Astrocyte (in vitro differentiated cells and primary cell): ENCODE measurements at regions not wholly inside any gene's neighbourhood (a gene's known extent, or its start where the extent isn't known, plus 50 kb on each side); places are given as distances from the start of the nearest gene placed in this dataset.

ENCODE experiments used
- DNase-seq: peaks from one replicate; pipeline ENCODE4 v3.0.0-alpha.2; 2010; ENCODE audit warnings: low read depth
- FAIRE-seq: peaks from 2 replicates; lab custom pipeline; 2011; peaks lifted over from hg19 to GRCh38; lab: Jason Lieb, UNC
- H2AFZ ChIP-seq: 2 replicates; pipeline ENCODE4 v1.6.0; 2012; ENCODE audit warnings: low read depth, low read length, inconsistent platforms
- H3K27ac ChIP-seq: 2 replicates; pipeline ENCODE4 v1.5.1; 2011; ENCODE audit warnings: low read depth, low read length, inconsistent platforms
- H3K27me3 ChIP-seq: 2 replicates; pipeline ENCODE4 v1.6.0; 2011; ENCODE audit warnings: low read length, inconsistent platforms; ENCODE audit not compliant: insufficient read depth
- H3K36me3 ChIP-seq: 2 replicates; pipeline ENCODE4 v1.5.1; 2011; ENCODE audit warnings: low read length, inconsistent platforms; ENCODE audit not compliant: insufficient read depth
- H3K4me1 ChIP-seq: 2 replicates; pipeline ENCODE4 v1.5.1; 2011; ENCODE audit warnings: low read length, inconsistent platforms; ENCODE audit not compliant: insufficient read depth
- H3K4me2 ChIP-seq: 2 replicates; pipeline ENCODE4 v1.6.0; 2012; ENCODE audit warnings: low read length, inconsistent platforms
- H3K4me3 ChIP-seq: 2 replicates; pipeline ENCODE4 v1.5.1; 2011; ENCODE audit warnings: low read depth, mild to moderate bottlenecking, low read length, inconsistent platforms; ENCODE audit not compliant: insufficient read depth
- H3K79me2 ChIP-seq: 2 replicates; pipeline ENCODE4 v1.6.0; 2012; ENCODE audit warnings: mild to moderate bottlenecking, low read length, inconsistent platforms; ENCODE audit not compliant: insufficient read depth
- H3K9ac ChIP-seq: 2 replicates; pipeline ENCODE4 v1.6.0; 2012; ENCODE audit warnings: mild to moderate bottlenecking, low read length, inconsistent platforms
- H3K9me3 ChIP-seq: 2 replicates; pipeline ENCODE4 v1.5.1; 2012; ENCODE audit warnings: low read depth, mild to moderate bottlenecking, low read length, inconsistent platforms; ENCODE audit not compliant: insufficient read depth
- H4K20me1 ChIP-seq: 2 replicates; pipeline ENCODE4 v1.6.0; 2012; ENCODE audit warnings: low read length, inconsistent platforms; ENCODE audit not compliant: insufficient read depth
- H3K27ac Mint-ChIP-seq: one replicate; pipeline ENCODE4 v1.8.0; 2021; ENCODE audit warnings: mild to moderate bottlenecking, mixed read lengths; ENCODE audit not compliant: unreplicated experiment
- H3K27me3 Mint-ChIP-seq: one replicate; pipeline ENCODE4 v1.8.0; 2021; ENCODE audit warnings: low read depth, mixed read lengths; ENCODE audit not compliant: unreplicated experiment
- H3K36me3 Mint-ChIP-seq: one replicate; pipeline ENCODE4 v1.8.0; 2021; ENCODE audit warnings: low read depth, mixed read lengths; ENCODE audit not compliant: unreplicated experiment
- H3K4me1 Mint-ChIP-seq: one replicate; pipeline ENCODE4 v1.8.0; 2021; ENCODE audit warnings: low read depth, mixed read lengths; ENCODE audit not compliant: unreplicated experiment
- H3K4me3 Mint-ChIP-seq: one replicate; pipeline ENCODE4 v1.8.0; 2021; ENCODE audit warnings: mild to moderate bottlenecking, moderate library complexity, mixed read lengths; ENCODE audit not compliant: unreplicated experiment
- H3K9me3 Mint-ChIP-seq: one replicate; pipeline ENCODE4 v1.8.0; 2021; ENCODE audit warnings: mild to moderate bottlenecking, mixed read lengths; ENCODE audit not compliant: unreplicated experiment
- EZH2 ChIP-seq: IDR thresholded peaks from 2 replicates; pipeline ENCODE4 v1.6.1; 2012; ENCODE audit warnings: mild to moderate bottlenecking, low read length, inconsistent platforms; ENCODE audit not compliant: insufficient read depth
- TF ChIP-seq, protein P1 (sequence below): IDR thresholded peaks from 2 replicates; pipeline ENCODE4 v1.5.1; 2011; ENCODE audit warnings: low read depth, mild to moderate bottlenecking, inconsistent platforms, low read length, moderate library complexity; ENCODE audit not compliant: insufficient read depth

DNA sequence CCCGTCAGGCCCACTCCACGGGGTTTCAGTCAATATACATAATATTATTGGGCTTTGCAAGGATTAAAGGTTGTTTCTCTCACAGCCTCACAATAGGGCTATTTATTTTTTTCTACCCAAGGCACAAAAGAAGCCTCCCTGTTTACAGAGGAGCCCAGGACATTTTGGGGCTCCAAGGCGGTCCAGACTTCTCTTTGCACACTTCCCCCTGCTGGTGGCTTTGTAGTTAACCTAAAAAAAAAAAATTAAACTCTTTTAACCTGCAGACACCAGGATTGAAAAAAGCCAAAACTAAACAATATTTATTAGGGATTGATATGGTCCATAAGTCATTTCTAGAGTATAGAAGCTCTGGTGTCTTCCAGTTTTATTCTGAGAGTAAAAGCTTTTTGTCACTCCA lies 169.7 kb upstream of the ZFHX3 start:
- no peaks in the 10 kb centered on the region for H3K27me3 Mint-ChIP-seq
- FAIRE-seq = no peak
- Histone ChIP-seq H3K4me1 (peaks cover 18% of the 10 kb centered on the region), H3K4me2 (no peak overlapping the region), H3K36me3 (no peaks in the 10 kb centered on the region), H3K27ac (no peak overlapping the region), H2AFZ (no peak overlapping the region), H3K4me3 (no peak overlapping the region), H3K79me2 (no peaks in the 10 kb centered on the region), H3K9ac (no peak overlapping the region), H4K20me1 (no peaks in the 10 kb centered on the region), H3K27me3 (no peaks in the 10 kb centered on the region), H3K9me3 (no peaks in the 10 kb centered on the region)
- H3K9me3 Mint-ChIP-seq = peaks cover 4% of the 10 kb centered on the region
- TF ChIP-seq, protein P1, sequence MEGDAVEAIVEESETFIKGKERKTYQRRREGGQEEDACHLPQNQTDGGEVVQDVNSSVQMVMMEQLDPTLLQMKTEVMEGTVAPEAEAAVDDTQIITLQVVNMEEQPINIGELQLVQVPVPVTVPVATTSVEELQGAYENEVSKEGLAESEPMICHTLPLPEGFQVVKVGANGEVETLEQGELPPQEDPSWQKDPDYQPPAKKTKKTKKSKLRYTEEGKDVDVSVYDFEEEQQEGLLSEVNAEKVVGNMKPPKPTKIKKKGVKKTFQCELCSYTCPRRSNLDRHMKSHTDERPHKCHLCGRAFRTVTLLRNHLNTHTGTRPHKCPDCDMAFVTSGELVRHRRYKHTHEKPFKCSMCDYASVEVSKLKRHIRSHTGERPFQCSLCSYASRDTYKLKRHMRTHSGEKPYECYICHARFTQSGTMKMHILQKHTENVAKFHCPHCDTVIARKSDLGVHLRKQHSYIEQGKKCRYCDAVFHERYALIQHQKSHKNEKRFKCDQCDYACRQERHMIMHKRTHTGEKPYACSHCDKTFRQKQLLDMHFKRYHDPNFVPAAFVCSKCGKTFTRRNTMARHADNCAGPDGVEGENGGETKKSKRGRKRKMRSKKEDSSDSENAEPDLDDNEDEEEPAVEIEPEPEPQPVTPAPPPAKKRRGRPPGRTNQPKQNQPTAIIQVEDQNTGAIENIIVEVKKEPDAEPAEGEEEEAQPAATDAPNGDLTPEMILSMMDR = peak; percentile 25
- no peak for TF ChIP-seq EZH2
- no peaks in the 10 kb centered on the region for H3K36me3 Mint-ChIP-seq
- no peak overlapping the region for H3K27ac Mint-ChIP-seq
- H3K4me1 Mint-ChIP-seq = peaks cover 3% of the 10 kb centered on the region
- DNase-seq = no peak
- no peak overlapping the region for H3K4me3 Mint-ChIP-seq

GRCh38 chr16:73216932-73217331 lies 169.0 kb upstream of the ZFHX3 start:
- Histone ChIP-seq H3K4me2 (no peak overlapping the region), H3K4me1 (peaks cover 18% of the 10 kb centered on the region), H3K4me3 (no peak overlapping the region), H3K9ac (no peak overlapping the region), H3K9me3 (no peaks in the 10 kb centered on the region), H3K36me3 (no peaks in the 10 kb centered on the region), H3K27me3 (no peaks in the 10 kb centered on the region), H3K79me2 (no peaks in the 10 kb centered on the region), H4K20me1 (no peaks in the 10 kb centered on the region), H2AFZ (no peak overlapping the region), H3K27ac (no peak overlapping the region)
- no peak for DNase-seq
- FAIRE-seq = peak; percentile 39
- Mint-ChIP-seq H3K27me3 (no peaks in the 10 kb centered on the region), H3K36me3 (no peaks in the 10 kb centered on the region), H3K9me3 (peaks cover 4% of the 10 kb centered on the region), H3K27ac (no peak overlapping the region), H3K4me1 (peaks cover 3% of the 10 kb centered on the region), H3K4me3 (no peak overlapping the region)
- TF ChIP-seq EZH2 = no peak
- TF ChIP-seq, protein P1 = no peak

DNA sequence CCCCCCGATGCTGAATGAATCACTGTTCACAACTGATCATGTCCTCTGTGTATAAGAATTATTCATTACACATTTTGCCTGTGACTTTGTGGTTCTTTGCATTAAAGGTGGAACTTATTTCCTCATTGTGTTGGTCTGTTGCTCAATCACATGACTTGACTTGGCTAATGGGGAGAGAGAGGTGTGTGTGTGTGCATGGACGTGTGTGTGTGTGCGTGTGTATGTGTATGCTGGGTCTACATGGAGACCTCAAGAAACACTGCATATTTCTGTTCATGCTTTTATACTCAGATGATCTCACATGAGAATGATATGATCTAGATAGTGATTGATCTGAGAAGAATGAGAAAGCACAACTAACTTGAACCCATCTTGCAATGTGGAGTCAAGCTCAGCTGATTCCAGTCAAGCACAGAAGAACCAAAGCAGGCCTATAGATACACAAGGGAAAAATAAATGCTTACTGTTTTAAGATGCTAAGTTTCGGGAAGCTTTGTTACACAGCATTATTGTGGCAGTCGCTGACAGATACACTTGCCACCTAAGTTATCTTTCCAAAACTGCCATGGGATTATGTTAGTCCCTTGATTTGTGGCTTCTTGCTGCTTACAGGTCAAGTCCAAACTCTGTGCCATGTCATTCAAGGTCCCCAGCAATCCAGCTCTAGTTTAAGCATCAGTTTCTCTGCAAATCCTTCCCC lies 167.9 kb upstream of the ZFHX3 start:
- peak overlapping the region; percentile 59 for H3K9ac ChIP-seq
- H3K4me2 ChIP-seq = peak overlapping the region; percentile 44

More for the DNA sequence above, 167.9 kb upstream of the ZFHX3 start:
- peaks cover 4% of the 10 kb centered on the region for H3K9me3 Mint-ChIP-seq
- DNase-seq (peak; percentile 80), FAIRE-seq (no peak)
- Histone ChIP-seq H3K27ac (peak overlapping the region; percentile 78), H4K20me1 (no peaks in the 10 kb centered on the region), H3K36me3 (no peaks in the 10 kb centered on the region), H3K27me3 (no peaks in the 10 kb centered on the region), H3K9me3 (no peaks in the 10 kb centered on the region), H3K79me2 (no peaks in the 10 kb centered on the region), H3K4me3 (no peak overlapping the region), H3K4me1 (peaks cover 18% of the 10 kb centered on the region), H2AFZ (no peak overlapping the region)
- TF ChIP-seq, protein P1 = no peak
- no peak for TF ChIP-seq EZH2
- no peaks in the 10 kb centered on the region for H3K27me3 Mint-ChIP-seq
- no peaks in the 10 kb centered on the region for H3K36me3 Mint-ChIP-seq
- H3K27ac Mint-ChIP-seq = no peak overlapping the region
- H3K4me3 Mint-ChIP-seq = no peak overlapping the region
- H3K4me1 Mint-ChIP-seq = peaks cover 3% of the 10 kb centered on the region
